HL-60 (cell line): ENCODE measurements at regions not wholly inside any gene's neighbourhood (a gene's known extent, or its start where the extent isn't known, plus 50 kb on each side); places are given as distances from the start of the nearest gene placed in this dataset.

ENCODE experiments used
- DNase-seq, 2 experiments: peaks; one replicate each; pipeline ENCODE4 v3.0.0-alpha.2; 2010 to 2020; ENCODE audit warnings: low read depth in 1 of 2, low spot score in 1 of 2
- H3K27ac ChIP-seq: fragments of 250-450 bp; sonication (Bioruptor Pico); replicated peaks from 2 replicates; pipeline ENCODE4 v1.5.1; 2020; ENCODE audit warnings: mild to moderate bottlenecking, moderate library complexity
- H3K27me3 ChIP-seq: fragments of 250-450 bp; sonication (Bioruptor Pico); 2 replicates; pipeline ENCODE4 v1.5.1; 2021; ENCODE audit warnings: mild to moderate bottlenecking, moderate library complexity; ENCODE audit not compliant: insufficient read depth, poor library complexity, severe bottlenecking
- H3K4me3 ChIP-seq: replicated peaks from 2 replicates; pipeline ENCODE4 v1.5.1; 2011; ENCODE audit warnings: mild to moderate bottlenecking, control low read depth, low read length; ENCODE audit not compliant: insufficient read depth
- CTCF ChIP-seq: IDR thresholded peaks from one replicate; pipeline ENCODE4 v1.5.1; 2011; ENCODE audit warnings: low read length, control low read depth, inconsistent platforms; ENCODE audit not compliant: insufficient read depth
- GABPA ChIP-seq: IDR thresholded peaks from 2 replicates; pipeline ENCODE4 v1.6.1; 2012; ENCODE audit warnings: low read depth
- POLR2AphosphoS5 ChIP-seq: IDR thresholded peaks from 2 replicates; pipeline ENCODE4 v1.6.1; 2012; ENCODE audit warnings: low read depth
- SPI1 ChIP-seq: IDR thresholded peaks from 2 replicates; pipeline ENCODE4 v1.6.1; 2012; ENCODE audit warnings: low read depth, mild to moderate bottlenecking, borderline replicate concordance
- TF ChIP-seq, protein P1 (sequence below): IDR thresholded peaks from 2 replicates; pipeline ENCODE4 v1.6.1; 2012; ENCODE audit warnings: low read depth; ENCODE audit not compliant: insufficient replicate concordance

DNA sequence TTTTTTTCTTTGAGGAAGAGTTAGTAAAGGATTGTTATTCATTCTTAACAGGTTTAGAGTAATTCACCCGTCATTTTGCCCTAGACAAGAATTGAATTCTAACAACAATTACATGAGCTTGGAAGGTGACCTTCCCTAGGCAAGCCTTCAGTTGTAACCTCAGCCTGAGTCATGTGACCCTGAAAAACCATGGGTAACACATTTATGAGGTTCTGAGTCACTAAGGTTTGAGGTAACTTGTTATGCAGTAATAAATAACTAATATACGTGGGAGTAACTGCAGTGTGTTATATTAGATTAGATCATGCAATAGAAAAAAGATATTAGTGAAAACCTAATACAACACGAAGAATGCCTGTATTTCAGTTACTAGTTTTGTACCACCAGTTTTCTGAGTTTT lies 237.6 kb upstream of the NDN start:
- H3K4me3 ChIP-seq: no peak overlapping the region
- no peak for DNase-seq
- H3K27me3 ChIP-seq: no peaks in the 10 kb centered on the region
- TF ChIP-seq SPI1: no peak
- H3K27ac ChIP-seq: no peak overlapping the region

GRCh38 chr15:23954931-23955330 lies 267.8 kb upstream of the NDN start:
- Histone ChIP-seq H3K27me3 (no peaks in the 10 kb centered on the region), H3K27ac (no peak overlapping the region), H3K4me3 (no peak overlapping the region)
- no peak for TF ChIP-seq POLR2AphosphoS5
- TF ChIP-seq CTCF: no peak
- no peak for TF ChIP-seq SPI1
- no peak for TF ChIP-seq GABPA
- TF ChIP-seq, protein P1, sequence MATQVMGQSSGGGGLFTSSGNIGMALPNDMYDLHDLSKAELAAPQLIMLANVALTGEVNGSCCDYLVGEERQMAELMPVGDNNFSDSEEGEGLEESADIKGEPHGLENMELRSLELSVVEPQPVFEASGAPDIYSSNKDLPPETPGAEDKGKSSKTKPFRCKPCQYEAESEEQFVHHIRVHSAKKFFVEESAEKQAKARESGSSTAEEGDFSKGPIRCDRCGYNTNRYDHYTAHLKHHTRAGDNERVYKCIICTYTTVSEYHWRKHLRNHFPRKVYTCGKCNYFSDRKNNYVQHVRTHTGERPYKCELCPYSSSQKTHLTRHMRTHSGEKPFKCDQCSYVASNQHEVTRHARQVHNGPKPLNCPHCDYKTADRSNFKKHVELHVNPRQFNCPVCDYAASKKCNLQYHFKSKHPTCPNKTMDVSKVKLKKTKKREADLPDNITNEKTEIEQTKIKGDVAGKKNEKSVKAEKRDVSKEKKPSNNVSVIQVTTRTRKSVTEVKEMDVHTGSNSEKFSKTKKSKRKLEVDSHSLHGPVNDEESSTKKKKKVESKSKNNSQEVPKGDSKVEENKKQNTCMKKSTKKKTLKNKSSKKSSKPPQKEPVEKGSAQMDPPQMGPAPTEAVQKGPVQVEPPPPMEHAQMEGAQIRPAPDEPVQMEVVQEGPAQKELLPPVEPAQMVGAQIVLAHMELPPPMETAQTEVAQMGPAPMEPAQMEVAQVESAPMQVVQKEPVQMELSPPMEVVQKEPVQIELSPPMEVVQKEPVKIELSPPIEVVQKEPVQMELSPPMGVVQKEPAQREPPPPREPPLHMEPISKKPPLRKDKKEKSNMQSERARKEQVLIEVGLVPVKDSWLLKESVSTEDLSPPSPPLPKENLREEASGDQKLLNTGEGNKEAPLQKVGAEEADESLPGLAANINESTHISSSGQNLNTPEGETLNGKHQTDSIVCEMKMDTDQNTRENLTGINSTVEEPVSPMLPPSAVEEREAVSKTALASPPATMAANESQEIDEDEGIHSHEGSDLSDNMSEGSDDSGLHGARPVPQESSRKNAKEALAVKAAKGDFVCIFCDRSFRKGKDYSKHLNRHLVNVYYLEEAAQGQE: no peak
- DNase-seq: no peak

DNA sequence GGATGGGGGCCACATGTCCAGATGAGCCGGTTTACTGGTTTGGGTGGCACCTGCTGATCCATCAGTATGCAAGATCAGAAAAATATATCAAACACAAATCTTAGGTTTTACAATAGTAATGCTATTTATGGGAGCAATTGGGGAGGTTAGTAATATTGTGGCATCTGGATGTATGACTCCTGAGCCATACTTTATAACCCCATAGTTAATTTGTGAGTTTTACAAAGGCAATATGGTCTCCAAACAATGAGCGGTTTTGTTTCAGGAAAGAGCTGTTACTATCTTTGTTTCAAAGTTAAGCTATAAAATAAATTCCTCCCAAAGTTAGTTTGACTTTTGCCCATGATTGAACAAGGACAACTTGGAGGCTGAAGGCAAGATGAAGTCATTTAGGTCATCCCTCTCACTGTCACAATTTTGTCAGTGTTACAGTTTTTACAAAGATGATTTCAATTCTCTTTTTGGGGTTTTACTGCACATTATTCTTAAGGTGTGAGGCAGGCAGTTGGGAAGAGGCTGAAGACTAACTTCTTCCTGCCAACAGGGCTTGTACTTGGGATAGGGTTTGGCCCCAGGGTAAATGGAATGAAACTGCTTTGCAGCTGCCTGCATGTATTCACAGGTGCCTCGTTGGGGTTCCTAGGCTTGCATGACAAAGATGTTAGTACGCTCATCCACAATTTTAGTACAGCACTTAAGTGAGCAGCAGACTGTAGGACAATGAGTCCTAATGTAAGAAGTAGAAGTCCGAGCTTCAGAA lies 296.6 kb upstream of the NDN start:
- DNase-seq: no peak
- no peaks in the 10 kb centered on the region for H3K27me3 ChIP-seq
- H3K27ac ChIP-seq: no peak overlapping the region
- no peak overlapping the region for H3K4me3 ChIP-seq
- TF ChIP-seq POLR2AphosphoS5 (no peak), GABPA (no peak), CTCF (no peak), SPI1 (no peak)
- TF ChIP-seq, protein P1: no peak

DNA sequence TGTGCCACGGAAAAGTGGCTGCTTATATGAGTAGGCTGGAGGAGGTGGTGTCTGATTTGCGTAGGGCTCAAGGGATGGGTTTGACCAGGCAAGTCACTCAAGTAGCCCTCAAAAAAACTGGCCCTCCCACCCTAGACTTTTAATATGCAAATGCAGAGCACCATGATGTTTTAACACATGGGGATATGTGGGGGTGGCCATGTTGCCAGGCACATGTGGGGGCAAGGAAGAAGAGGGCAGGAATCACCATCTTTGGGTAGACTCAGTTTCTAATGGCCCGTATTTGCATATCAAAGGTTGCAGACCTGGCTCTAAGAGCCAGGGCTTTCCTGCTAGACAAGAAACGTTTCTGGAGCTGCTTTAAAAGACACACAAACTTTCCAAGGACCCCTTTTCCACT lies 307.2 kb upstream of the NDN start:
- H3K27ac ChIP-seq: no peak overlapping the region
- H3K27me3 ChIP-seq: no peaks in the 10 kb centered on the region
- no peak overlapping the region for H3K4me3 ChIP-seq
- no peak for TF ChIP-seq SPI1
- no peak for TF ChIP-seq GABPA
- TF ChIP-seq, protein P1: no peak
- TF ChIP-seq POLR2AphosphoS5: no peak
- no peak for TF ChIP-seq CTCF
- DNase-seq: no peak
